ENCODE measurements at regions not wholly inside any gene's neighbourhood (a gene's known extent, or its start where the extent isn't known, plus 50 kb on each side); places are given as distances from the start of the nearest gene placed in this dataset.
"Not testable (repeated sequence)": the region's sequence is repeated elsewhere in the genome, so short reads cannot be mapped to it uniquely, and the experiment has no call there.

DNA sequence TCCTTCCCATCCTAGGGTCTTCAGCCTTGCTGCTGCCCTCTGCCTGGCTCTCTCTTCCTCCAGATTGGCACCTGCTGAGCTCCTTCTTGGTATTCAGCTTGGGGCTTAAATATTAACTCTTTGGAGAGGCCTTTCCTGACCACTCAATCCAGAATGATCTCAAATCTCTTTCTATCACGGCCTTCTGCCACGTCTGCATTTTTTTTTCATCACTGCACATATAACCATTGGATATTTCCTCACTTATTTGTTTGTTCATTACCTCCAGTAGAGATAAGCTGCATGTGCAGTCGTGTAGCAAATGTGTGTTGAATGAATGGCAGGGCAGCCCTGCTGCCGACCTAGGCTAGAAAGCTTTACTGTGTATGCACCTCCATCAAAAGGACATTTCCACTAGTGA, 51.6 kb upstream of the MPP7 start:
- TF ChIP-seq Cebpa-rat (IDR thresholded peaks at IDR 0.05), result no peak

DNA sequence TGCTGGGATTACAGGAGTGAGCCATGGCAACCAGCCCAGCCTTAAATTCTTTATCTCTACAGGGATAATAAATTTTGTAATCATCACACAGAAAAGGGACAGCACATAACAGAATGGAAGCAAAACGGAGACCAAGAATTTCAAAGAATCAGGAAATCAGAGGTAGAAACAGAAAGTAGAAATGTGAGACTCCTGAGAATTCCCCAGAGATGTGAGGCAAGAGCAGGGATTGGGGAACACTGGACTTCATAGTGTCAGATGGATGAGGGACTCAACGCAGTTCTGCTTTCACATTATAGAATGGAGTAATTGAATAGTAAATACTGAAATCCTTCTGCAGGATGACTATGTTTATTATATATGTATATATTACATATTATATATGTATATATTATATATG, 52.5 kb upstream of the MPP7 start:
- Histone ChIP-seq H3K9me3 (no peaks in the 10 kb centered on the region), H3K36me3 (no peaks in the 10 kb centered on the region), H4K20me1 (no peaks in the 10 kb centered on the region), H3K4me2 (no peak overlapping the region), H3K27ac (no peak overlapping the region), H3K27me3 (no peaks in the 10 kb centered on the region), H3K4me1 (peaks cover 11% of the 10 kb centered on the region; the same call in 1 of the 2 replicates), H3K4me3 (no peak overlapping the region), H3K9ac (no peak overlapping the region)
- no peak for TF ChIP-seq Cebpa-rat (IDR thresholded peaks at IDR 0.05)

More for the DNA sequence above, 51.6 kb upstream of the MPP7 start:
- Histone ChIP-seq H3K4me3 (no peak overlapping the region), H3K9ac (no peak overlapping the region), H3K4me1 (peaks cover 11% of the 10 kb centered on the region; the same call in 1 of the 2 replicates), H4K20me1 (no peaks in the 10 kb centered on the region), H3K27ac (no peak overlapping the region), H3K36me3 (no peaks in the 10 kb centered on the region), H3K4me2 (no peak overlapping the region), H3K27me3 (no peaks in the 10 kb centered on the region), H3K9me3 (no peaks in the 10 kb centered on the region)

DNA sequence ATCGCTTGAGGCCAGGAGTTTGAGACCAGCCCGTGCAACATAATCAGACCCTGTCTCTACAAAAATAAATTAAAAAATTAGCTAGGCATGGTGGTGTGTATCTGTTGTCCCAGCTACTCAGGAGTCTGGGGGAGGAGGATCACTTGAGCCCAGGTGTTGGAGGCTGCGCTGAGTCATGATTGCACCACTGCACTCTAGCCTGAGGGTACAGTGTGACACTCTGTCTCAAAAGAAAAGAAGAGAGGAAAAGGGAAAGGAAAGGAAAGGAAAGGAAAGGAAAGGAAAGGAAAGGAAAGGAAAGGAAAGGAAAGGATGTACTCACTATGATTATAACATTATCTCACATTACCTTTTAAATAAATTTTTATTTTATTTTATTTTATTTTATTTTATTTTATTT, 56.5 kb upstream of the MPP7 start:
- no peaks in the 10 kb centered on the region for H3K9me3 ChIP-seq
- peaks cover 6% of the 10 kb centered on the region; the same call in 1 of the 2 replicates for H3K4me1 ChIP-seq
- H3K36me3 ChIP-seq, result no peaks in the 10 kb centered on the region
- H3K9ac ChIP-seq, result no peak overlapping the region
- H4K20me1 ChIP-seq, result no peaks in the 10 kb centered on the region
- no peak overlapping the region for H3K27ac ChIP-seq
- H3K27me3 ChIP-seq, result no peaks in the 10 kb centered on the region
- H3K4me2 ChIP-seq, result no peak overlapping the region
- no peak for TF ChIP-seq Cebpa-rat (IDR thresholded peaks at IDR 0.05)
- H3K4me3 ChIP-seq, result no peak overlapping the region

- H3K9ac ChIP-seq, result no peak overlapping the region
- H3K27me3 ChIP-seq, result no peaks in the 10 kb centered on the region
- H3K36me3 ChIP-seq, result no peaks in the 10 kb centered on the region
- peaks cover 6% of the 10 kb centered on the region; the same call in 1 of the 2 replicates for H3K4me1 ChIP-seq
- H3K27ac ChIP-seq, result no peak overlapping the region
- H3K4me3 ChIP-seq, result no peak overlapping the region
- H3K9me3 ChIP-seq, result no peaks in the 10 kb centered on the region
- TF ChIP-seq Cebpa-rat (IDR thresholded peaks at IDR 0.05), result no peak
- H3K4me2 ChIP-seq, result no peak overlapping the region
- H4K20me1 ChIP-seq, result no peaks in the 10 kb centered on the region
Observed at GRCh38 chr10:28360175-28360574, 57.3 kb upstream of the MPP7 start.

GRCh38 chr10:28363376-28363775, 60.5 kb upstream of the MPP7 start:
- Histone ChIP-seq H3K9ac (no peak overlapping the region), H3K9me3 (no peaks in the 10 kb centered on the region), H3K36me3 (no peaks in the 10 kb centered on the region), H3K4me1 (peaks cover 25% of the 10 kb centered on the region), H3K4me3 (no peak overlapping the region), H4K20me1 (no peaks in the 10 kb centered on the region), H3K27me3 (no peaks in the 10 kb centered on the region), H3K4me2 (no peak overlapping the region; the same call in 1 of the 2 replicates), H3K27ac (no peak overlapping the region)
- no peak for TF ChIP-seq Cebpa-rat (IDR thresholded peaks at IDR 0.05)

GRCh38 chr10:28365840-28366239, 63.0 kb upstream of the MPP7 start:
- no peak overlapping the region for H3K27ac ChIP-seq
- H3K9me3 ChIP-seq, result peaks cover 4% of the 10 kb centered on the region; the same call in 1 of the 2 replicates
- H3K4me2 ChIP-seq, result no peak overlapping the region
- no peaks in the 10 kb centered on the region for H4K20me1 ChIP-seq
- H3K27me3 ChIP-seq, result no peaks in the 10 kb centered on the region
- H3K4me3 ChIP-seq, result no peak overlapping the region
- H3K9ac ChIP-seq, result no peak overlapping the region
- no peaks in the 10 kb centered on the region for H3K36me3 ChIP-seq
- H3K4me1 ChIP-seq, result peaks cover 25% of the 10 kb centered on the region
- TF ChIP-seq Cebpa-rat (IDR thresholded peaks at IDR 0.05), result no peak

- no peaks in the 10 kb centered on the region for H3K27me3 ChIP-seq
- peak overlapping the region; percentile 47 for H3K27ac ChIP-seq
- peaks cover 25% of the 10 kb centered on the region for H3K4me1 ChIP-seq
- no peaks in the 10 kb centered on the region for H4K20me1 ChIP-seq
- H3K9me3 ChIP-seq, result peaks cover 4% of the 10 kb centered on the region; the same call in 1 of the 2 replicates
- no peaks in the 10 kb centered on the region for H3K36me3 ChIP-seq
- H3K4me3 ChIP-seq, result no peak overlapping the region
- no peak for TF ChIP-seq Cebpa-rat (IDR thresholded peaks at IDR 0.05)
- H3K9ac ChIP-seq, result no peak overlapping the region
- H3K4me2 ChIP-seq, result peak overlapping the region; percentile 64
Observed at GRCh38 chr10:28366994-28367393, 64.1 kb upstream of the MPP7 start.

DNA sequence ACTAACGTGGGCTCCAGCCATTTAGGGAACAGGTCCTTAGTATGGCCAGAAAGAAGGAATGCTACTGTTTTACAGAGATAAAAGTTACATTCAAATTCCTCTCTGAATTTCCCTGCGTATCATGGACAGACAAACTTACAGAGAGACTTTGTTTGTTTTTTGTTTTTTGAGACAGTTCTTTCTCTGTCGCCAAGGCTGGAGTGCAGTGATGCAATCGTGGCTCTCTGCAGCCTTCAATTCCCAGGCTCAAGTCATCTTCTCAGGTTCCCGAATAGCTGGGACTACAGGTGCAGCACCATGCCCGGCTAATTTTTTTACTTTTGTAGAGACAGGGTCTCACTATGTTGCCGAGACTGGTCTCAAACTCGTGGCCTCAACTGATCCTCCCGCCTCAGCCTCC, 64.5 kb upstream of the MPP7 start:
- Histone ChIP-seq H3K27me3 (no peaks in the 10 kb centered on the region), H3K4me3 (no peak overlapping the region), H3K4me2 (peak overlapping the region; percentile 64), H4K20me1 (no peaks in the 10 kb centered on the region), H3K9me3 (peaks cover 4% of the 10 kb centered on the region; the same call in 1 of the 2 replicates), H3K27ac (peak overlapping the region; percentile 47), H3K4me1 (peaks cover 25% of the 10 kb centered on the region), H3K9ac (no peak overlapping the region), H3K36me3 (no peaks in the 10 kb centered on the region)
- TF ChIP-seq Cebpa-rat (IDR thresholded peaks at IDR 0.05), result no peak

DNA sequence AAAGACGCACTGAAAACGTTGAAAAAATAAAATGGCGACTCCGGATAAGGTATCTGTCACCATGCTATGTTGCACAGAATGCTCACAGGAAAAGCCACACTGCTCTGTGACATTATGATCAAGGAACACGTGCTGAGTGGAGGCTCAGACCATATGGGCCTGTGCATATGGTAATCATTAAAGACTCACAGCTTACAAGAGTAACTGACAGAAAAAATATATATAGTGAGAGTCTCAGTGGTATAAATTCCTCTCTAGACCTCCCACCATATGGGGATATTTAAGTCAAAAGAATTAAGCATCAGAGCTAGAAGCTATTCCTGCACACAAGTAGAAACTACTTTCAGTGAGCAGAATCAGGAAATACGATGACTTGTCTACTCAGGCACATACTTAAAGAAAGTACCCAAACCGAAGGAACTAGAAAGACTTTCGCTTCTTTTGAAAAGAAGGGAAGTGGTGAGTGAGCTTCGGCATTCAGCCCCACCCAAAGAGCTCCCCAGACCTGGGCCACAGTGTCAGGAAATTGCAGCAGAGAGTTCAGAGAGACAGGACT, 65.1 kb upstream of the MPP7 start:
- Histone ChIP-seq H3K9ac (peak overlapping the region; percentile 53; the same call in 1 of the 2 replicates), H3K4me2 (peak overlapping the region; percentile 64), H4K20me1 (no peaks in the 10 kb centered on the region), H3K4me1 (peaks cover 25% of the 10 kb centered on the region), H3K4me3 (no peak overlapping the region), H3K36me3 (no peaks in the 10 kb centered on the region), H3K9me3 (peaks cover 4% of the 10 kb centered on the region; the same call in 1 of the 2 replicates), H3K27ac (peak overlapping the region; percentile 47), H3K27me3 (no peaks in the 10 kb centered on the region)
- TF ChIP-seq Cebpa-rat (IDR thresholded peaks at IDR 0.05), result no peak

GRCh38 chr10:28370107-28370835, 67.4 kb upstream of the MPP7 start:
- Histone ChIP-seq H3K4me3 (no peak overlapping the region), H3K4me2 (no peak overlapping the region), H3K9ac (no peak overlapping the region), H3K9me3 (peaks cover 4% of the 10 kb centered on the region; the same call in 1 of the 2 replicates), H3K27me3 (no peaks in the 10 kb centered on the region), H3K36me3 (no peaks in the 10 kb centered on the region), H3K4me1 (peaks cover 25% of the 10 kb centered on the region), H3K27ac (no peak overlapping the region), H4K20me1 (no peaks in the 10 kb centered on the region)
- TF ChIP-seq Cebpa-rat (IDR thresholded peaks at IDR 0.05), result no peak

DNA sequence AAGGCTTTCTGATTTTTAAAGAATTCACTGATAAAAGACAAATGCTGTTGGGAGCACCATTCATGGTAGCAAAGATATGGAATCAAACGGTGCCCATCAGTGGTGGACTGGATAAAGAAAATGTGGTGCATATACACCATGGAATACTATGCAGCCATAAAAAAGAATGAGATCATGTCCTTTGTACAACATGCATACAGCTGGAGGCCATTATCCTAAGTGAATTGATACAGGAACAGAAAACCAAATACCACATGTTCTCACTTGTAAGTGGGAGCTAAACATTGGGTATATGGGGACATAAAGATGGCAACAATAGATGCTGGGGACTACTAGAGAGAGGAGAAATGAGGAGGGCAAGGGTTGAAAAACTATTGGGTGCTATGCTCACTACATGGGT, 68.8 kb upstream of the MPP7 start:
- H3K36me3 ChIP-seq, H3K4me3 ChIP-seq, H3K27ac ChIP-seq, H3K4me2 ChIP-seq, H3K9ac ChIP-seq, H3K27me3 ChIP-seq, H3K9me3 ChIP-seq, H4K20me1 ChIP-seq: not testable (repeated sequence)
- peaks cover 22% of the 10 kb centered on the region for H3K4me1 ChIP-seq
